GM21717 (cell line): ENCODE measurements at regions not wholly inside any gene's neighbourhood (a gene's known extent, or its start where the extent isn't known, plus 50 kb on each side); places are given as distances from the start of the nearest gene placed in this dataset.
"Not testable (repeated sequence)": the region's sequence is repeated elsewhere in the genome, so short reads cannot be mapped to it uniquely, and the experiment has no call there.

Source experiments
- ATAC-seq: cut with Tn5 transposase; IDR thresholded peaks from one replicate; pipeline ENCODE4 v1.9.1; 2021; ENCODE audit warnings: mild to moderate bottlenecking, moderate library complexity; ENCODE audit not compliant: unreplicated experiment

GRCh38 chr6:153984811-153985210 lies 54.2 kb upstream of the OPRM1 start:
- ATAC-seq: no peak

DNA sequence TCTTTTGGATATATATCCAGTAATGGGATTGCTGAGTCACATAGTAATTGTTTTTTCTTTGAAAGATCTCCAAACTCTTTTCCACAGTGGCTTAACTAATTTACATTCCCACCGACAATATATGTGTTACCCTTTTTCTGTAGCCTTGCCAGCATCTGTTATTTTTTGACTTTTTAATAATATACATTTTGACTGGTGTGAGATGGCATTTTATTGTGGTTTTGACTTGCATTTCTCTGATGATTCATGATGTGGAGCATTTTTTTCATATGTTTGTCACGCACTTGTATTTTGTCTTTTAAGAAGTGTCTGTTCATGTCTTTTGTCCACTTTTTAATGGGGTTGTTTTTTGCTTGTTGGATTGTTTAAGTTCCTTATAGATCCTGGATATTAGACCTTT lies 58.9 kb upstream of the OPRM1 start:
- ATAC-seq: no peak

DNA sequence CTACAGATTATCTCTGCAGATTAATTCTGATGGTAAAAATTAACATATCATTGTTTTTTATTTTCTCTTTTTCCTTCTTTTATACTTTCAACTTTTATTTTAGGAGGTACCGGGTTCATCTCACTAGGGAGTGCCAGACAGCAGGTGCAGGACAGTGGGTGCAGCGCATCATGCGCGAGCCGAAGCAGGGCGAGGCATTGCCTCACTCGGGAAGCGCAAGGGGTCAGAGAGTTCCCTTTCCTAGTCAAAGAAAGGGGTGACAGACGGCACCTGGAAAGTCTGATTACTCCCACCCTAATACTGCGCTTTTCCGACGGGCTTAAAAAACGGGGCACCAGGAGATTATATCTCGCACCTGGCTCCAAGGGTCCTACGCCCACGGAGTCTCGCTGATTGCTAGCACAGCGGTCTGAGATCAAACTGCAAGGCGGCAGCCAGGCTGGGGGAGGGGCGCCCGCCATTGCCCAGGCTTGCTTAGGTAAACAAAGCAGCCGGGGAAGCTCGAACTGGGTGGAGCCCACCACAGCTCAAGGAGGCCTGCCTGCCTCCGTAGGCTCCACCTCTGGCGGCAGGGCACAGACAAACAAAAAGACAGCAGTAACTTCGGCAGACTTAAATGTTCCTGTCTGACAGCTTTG lies 60.0 kb upstream of the OPRM1 start:
- ATAC-seq: not testable (repeated sequence)

DNA sequence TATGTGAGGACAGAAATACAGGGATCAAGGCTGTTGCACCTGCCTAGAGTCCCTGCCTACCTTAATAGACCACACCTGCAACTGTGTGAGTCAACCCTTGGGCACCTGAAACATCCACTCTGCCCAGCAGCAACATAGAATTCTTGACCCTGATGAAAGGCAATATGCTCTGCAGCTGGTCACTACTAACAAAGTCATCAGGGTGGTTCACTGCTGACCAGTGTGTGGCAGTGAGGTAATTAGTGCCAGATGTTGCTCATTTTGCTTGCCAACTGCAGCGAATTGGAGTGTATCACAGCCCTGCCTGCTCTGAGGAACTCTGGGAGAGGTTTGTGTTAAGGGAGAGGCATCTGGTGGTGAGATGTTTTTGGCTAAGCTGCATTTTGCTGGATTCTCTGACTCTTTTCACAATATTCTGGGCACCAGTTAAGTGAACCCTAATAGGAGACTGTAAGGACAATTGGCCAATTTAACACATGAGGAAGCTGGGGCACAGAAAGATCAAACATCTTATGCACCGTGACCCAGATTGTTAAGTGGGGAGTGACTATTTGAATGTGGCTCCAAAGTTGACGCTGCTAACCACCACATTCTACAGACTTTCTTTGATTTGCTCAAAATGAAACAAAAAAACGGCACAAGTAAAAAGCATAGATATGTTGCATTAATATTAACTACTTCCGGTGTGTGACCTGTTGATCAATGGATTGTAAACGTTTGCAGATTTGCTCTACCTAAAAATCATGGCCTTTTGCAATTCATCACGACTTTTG lies 61.9 kb upstream of the OPRM1 start:
- peak; percentile 69 for ATAC-seq

GRCh38 chr6:153966001-153966400 lies 73.0 kb upstream of the OPRM1 start:
- no peak for ATAC-seq

DNA sequence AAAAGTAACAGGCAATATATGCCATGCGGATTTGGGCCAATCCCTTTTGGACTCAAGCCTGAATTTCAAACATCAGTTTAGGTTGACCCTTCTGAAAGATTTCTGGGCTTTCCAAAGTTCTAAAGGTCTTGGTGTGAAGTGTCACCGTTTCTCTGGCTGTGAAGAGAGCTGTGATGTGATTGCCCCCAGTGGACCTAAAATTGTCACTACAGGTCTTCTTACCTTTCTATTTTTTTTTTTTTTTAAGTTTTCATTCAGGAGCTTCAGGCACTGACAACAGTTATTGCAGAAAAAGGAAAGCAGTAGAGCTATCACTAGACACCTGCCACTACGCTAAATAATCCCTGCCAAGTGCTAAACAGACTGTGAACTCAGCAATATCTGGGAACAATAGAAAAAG lies 75.7 kb upstream of the OPRM1 start:
- no peak for ATAC-seq

DNA sequence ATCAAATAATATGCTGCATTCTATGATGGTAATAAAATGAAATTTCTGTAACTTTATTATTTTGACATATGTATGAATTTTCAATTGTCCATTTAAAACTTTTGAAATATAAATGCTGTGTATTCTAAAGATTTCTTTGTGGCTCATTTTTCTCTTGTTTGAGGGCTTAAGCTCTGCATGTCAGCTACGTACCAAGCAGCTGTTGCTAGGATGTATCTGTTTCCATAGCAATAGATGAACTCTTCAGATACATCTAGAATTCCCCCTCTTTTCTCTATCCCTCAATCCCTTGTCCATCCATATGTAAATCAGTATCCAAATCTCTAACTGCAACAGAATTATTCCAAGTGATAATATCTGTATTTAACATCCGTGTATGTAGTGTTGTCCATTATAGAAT lies 76.5 kb upstream of the OPRM1 start:
- ATAC-seq: no peak

DNA sequence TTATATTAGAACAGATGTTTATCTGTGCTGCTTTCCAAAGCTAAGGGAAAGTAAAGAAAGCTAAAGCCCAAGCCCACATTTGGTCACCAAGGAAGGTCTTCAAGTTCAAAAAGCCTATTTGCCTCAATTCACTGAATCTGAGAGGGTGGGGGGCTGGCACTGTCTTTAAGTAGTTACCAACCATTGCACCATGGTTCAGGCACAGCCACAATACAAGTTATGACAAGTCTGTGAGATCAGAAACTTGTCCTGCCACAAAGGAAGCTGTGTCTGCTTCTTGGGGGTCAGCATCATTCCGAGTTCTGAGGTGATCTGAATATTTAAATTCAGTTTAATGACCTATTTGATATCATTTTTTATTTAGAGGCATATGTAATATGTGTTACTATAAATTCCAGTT lies 78.3 kb upstream of the OPRM1 start:
- no peak for ATAC-seq

- ATAC-seq: no peak
These were observed 78.8 kb upstream of the OPRM1 start for GRCh38 chr6:153960281-153960680.

DNA sequence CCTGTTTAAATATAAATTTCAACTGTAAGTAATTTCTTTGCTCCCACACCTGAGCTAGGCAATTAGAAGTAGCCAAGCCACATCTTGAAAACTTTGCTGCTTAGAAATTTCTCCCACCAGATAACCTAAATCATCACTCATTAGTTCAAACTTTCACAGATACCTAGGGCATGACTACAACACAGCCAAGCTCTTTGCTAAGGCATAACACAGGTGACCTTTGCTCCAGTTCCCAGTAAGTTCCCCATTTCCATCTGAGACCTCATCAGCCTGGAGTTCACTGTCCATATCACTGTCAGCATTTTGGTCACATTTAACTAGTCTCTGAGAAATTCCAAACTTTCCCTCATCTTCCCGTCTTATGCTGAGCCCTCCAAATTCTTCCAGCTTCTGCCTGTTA lies 79.8 kb upstream of the OPRM1 start:
- ATAC-seq: no peak

GRCh38 chr6:153958860-153959259 lies 80.2 kb upstream of the OPRM1 start:
- no peak for ATAC-seq

DNA sequence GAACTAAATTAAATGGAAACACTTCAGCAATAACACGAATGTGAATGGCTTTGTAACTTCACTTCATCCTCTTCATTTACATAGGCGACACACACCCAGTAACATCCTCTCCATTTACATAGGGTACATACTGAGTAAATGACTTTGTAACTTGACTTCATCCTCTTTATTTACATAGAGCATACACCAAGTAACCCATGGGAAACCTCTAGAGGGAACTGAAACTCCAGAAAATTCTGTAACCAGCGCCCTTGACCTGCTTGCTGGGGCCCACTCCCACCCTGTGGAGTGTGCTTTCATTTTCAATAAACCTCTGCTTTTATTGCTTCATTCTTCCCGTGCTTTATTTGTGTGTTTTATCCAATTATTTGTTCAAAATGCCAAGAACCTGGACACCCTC lies 81.6 kb upstream of the OPRM1 start:
- ATAC-seq: peak; percentile 98

- no peak for ATAC-seq
These were observed 82.2 kb upstream of the OPRM1 start for GRCh38 chr6:153956808-153957207.

GRCh38 chr6:153949616-153950015 lies 89.4 kb upstream of the OPRM1 start:
- no peak for ATAC-seq

- ATAC-seq: no peak
These were observed 91.1 kb upstream of the OPRM1 start for GRCh38 chr6:153947808-153948447.

DNA sequence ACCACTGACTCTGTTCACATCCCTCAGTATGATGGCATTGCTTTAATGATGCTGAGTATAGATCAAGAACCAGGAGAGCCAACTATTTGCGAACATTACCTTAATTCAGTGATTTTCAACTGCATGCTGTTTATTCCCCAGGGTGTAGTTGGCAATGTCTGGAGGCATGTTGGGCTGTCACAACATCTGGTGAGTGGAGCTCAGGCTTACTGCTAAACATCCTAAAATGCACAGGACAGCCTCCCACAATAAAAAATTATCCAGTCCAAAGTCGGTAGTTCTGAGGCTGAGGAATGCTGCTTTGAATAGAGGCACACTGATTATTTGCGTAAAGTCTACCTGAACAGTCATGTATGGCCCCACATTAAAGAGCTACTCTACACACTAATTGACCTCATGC lies 94.8 kb upstream of the OPRM1 start:
- no peak for ATAC-seq

GRCh38 chr6:153942361-153942760 lies 96.7 kb upstream of the OPRM1 start:
- ATAC-seq: peak; percentile 74

- ATAC-seq: no peak
These were observed 97.3 kb upstream of the OPRM1 start for GRCh38 chr6:153941768-153942167.

DNA sequence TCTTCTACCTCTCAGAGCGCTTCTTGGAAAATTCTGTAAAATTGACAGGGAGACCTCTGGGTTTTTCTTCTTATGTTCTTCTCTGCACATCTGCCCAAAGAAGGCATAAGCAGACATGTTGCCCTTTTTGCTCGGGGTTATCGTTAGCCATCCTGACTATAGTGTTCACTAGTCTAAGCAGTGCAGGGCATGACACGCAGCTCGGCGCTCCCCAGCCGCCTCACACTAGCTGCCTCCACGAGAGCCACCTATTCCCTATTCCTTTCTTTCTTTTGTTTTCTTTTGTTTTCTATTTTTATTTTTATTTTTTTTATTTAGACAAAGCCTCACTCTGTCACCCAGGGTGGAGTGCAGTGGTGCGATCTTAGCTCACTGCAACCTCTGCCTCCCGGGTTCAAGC lies 100.2 kb upstream of the OPRM1 start:
- ATAC-seq: no peak

DNA sequence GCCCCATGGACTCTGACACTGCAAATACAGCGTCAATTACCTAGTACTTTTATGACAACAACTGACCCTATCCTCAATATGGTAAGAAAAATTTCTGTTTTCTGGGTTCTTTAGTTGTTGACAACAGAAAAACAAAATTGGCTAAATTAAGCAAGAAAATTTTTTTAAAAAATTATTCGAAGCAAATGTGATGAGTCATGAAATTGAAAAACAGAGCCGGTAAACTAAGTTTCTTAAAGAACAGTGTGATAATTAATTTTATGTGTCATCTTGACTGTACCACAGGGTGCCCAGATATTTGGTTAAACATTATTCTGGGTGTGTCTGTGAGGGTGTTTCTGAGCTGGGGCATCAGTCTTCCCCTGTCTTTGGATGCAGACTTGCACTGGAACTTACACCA lies 107.6 kb upstream of the OPRM1 start:
- no peak for ATAC-seq

GRCh38 chr6:153927867-153928266 lies 111.2 kb upstream of the OPRM1 start:
- ATAC-seq: no peak

DNA sequence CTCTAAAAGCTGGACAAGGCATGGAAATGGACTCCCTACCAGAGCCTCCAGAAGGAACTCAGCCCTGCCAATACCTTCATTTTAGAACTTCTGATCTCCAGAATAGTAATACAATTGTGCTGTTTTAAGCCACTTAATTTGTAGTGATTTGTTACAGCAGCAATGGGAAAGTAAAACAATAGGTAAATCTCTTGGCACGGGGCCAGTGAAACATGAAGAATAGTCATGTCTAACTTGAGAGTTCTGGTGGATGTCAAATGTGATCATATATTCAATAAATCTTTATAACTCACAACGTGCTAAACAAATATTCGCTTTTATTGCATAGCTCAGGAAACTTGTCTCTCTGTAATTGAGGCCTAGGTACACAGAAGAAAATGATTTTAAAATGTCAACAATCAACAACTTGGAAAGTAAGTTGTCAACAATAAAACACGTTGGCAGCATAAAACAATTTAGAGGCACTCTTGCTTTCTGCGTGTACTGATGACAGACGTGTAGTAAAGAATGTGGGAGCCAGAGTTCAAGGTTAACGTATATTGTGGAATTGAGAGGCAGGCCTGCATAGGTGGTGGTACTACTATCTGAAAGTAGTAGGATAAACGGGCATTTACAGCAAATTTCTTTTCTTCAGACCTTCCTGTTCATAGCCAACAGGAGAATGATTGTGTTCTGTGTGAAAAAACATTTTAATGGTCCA lies 140.5 kb upstream of the OPRM1 start:
- no peak for ATAC-seq
